Stimulated activated CD4-positive, alpha-beta T cell treated with anti-CD3 and anti-CD28 coated beads, Interleukin-4, amount 100 ng/mL, for 24 hours (primary cell): ENCODE measurements at regions not wholly inside any gene's neighbourhood (a gene's known extent, or its start where the extent isn't known, plus 50 kb on each side); places are given as distances from the start of the nearest gene placed in this dataset.
"Not testable (repeated sequence)": the region's sequence is repeated elsewhere in the genome, so short reads cannot be mapped to it uniquely, and the experiment has no call there.

ENCODE experiments used
- DNase-seq: peaks from one replicate; pipeline ENCODE4 v3.0.0-alpha.2; 2020

GRCh38 chr2:57372237-57372984 lies 674.2 kb upstream of the VRK2 start:
- DNase-seq = no peak

- DNase-seq = no peak
Observed at GRCh38 chr2:57373530-57373929, 673.1 kb upstream of the VRK2 start.

GRCh38 chr2:57376985-57377384 lies 669.6 kb upstream of the VRK2 start:
- DNase-seq = no peak

GRCh38 chr2:57386305-57386704 lies 660.3 kb upstream of the VRK2 start:
- DNase-seq = no peak

- no peak for DNase-seq
Observed at GRCh38 chr2:57396355-57397098, 650.1 kb upstream of the VRK2 start.

- DNase-seq = no peak
Observed at GRCh38 chr2:57397550-57398360, 648.9 kb upstream of the VRK2 start.

- DNase-seq = no peak
Observed at GRCh38 chr2:57399057-57399456, 647.5 kb upstream of the VRK2 start.

GRCh38 chr2:57402096-57402495 lies 644.5 kb upstream of the VRK2 start:
- no peak for DNase-seq

- no peak for DNase-seq
Observed at GRCh38 chr2:57402755-57403154, 643.9 kb upstream of the VRK2 start.

- DNase-seq = no peak
Observed at GRCh38 chr2:57407772-57408201, 638.8 kb upstream of the VRK2 start.

- no peak for DNase-seq
Observed at GRCh38 chr2:57408587-57408986, 638.0 kb upstream of the VRK2 start.

GRCh38 chr2:57417007-57417406 lies 629.6 kb upstream of the VRK2 start:
- no peak for DNase-seq

- not testable (repeated sequence) for DNase-seq
Observed at GRCh38 chr2:57418859-57419346, 627.7 kb upstream of the VRK2 start.

GRCh38 chr2:57429831-57430230 lies 616.8 kb upstream of the VRK2 start:
- DNase-seq = no peak

GRCh38 chr2:57432528-57432927 lies 614.1 kb upstream of the VRK2 start:
- DNase-seq = no peak

- no peak for DNase-seq
Observed at GRCh38 chr2:57434441-57434840, 612.2 kb upstream of the VRK2 start.

- no peak for DNase-seq
Observed at GRCh38 chr2:57434972-57435371, 611.6 kb upstream of the VRK2 start.

GRCh38 chr2:57437077-57437476 lies 609.5 kb upstream of the VRK2 start:
- DNase-seq = no peak

- no peak for DNase-seq
Observed at GRCh38 chr2:57440437-57440836, 606.2 kb upstream of the VRK2 start.

GRCh38 chr2:57443086-57443485 lies 603.5 kb upstream of the VRK2 start:
- DNase-seq = no peak

- DNase-seq = no peak
Observed at GRCh38 chr2:57443973-57444521, 602.6 kb upstream of the VRK2 start.

GRCh38 chr2:57444752-57445430 lies 601.7 kb upstream of the VRK2 start:
- no peak for DNase-seq
